SK-N-SH treated with all-trans-retinoic acid at 6 μM for 48 hours (cell line): ENCODE measurements at regions not wholly inside any gene's neighbourhood (a gene's known extent, or its start where the extent isn't known, plus 50 kb on each side); places are given as distances from the start of the nearest gene placed in this dataset.

Experiments used
- ATAC-seq: fragments of 200-7000 bp; cut with Tn5 transposase; 3 replicates; pipeline ENCODE4 v1.9.1; 2020; ENCODE audit warnings: mild to moderate bottlenecking, moderate library complexity
- BACH2 ChIP-seq: fragments of 250-450 bp; sonication (Bioruptor Pico); IDR thresholded peaks from 2 replicates; pipeline ENCODE4 v1.9.0; 2021; ENCODE audit warnings: mild to moderate bottlenecking, borderline replicate concordance
- CSDC2 ChIP-seq: fragments of 250-450 bp; sonication (Bioruptor Pico); IDR thresholded peaks from 2 replicates; pipeline ENCODE4 v1.5.0; 2020; ENCODE audit warnings: mild to moderate bottlenecking, moderate library complexity
- ESRRG ChIP-seq: fragments of 250-450 bp; sonication (Bioruptor Pico); IDR thresholded peaks from 2 replicates; pipeline ENCODE4 v1.6.1; 2021; ENCODE audit warnings: mild to moderate bottlenecking
- GLIS3 ChIP-seq: fragments of 250-450 bp; sonication (Bioruptor Pico); IDR thresholded peaks from 2 replicates; pipeline ENCODE4 v1.5.0; 2020; ENCODE audit warnings: mild to moderate bottlenecking, moderate library complexity
- ISL1 ChIP-seq: fragments of 250-450 bp; sonication (Bioruptor Pico); IDR thresholded peaks from 2 replicates; pipeline ENCODE4 v2.1.2; 2022; ENCODE audit warnings: mild to moderate bottlenecking, moderate library complexity
- RARB ChIP-seq: fragments of 250-450 bp; sonication (Bioruptor Pico); IDR thresholded peaks from 2 replicates; pipeline ENCODE4 v1.8.0; 2021; ENCODE audit warnings: mild to moderate bottlenecking, moderate library complexity
- SNAI2 ChIP-seq: fragments of 250-450 bp; sonication (Bioruptor Pico); IDR thresholded peaks from 2 replicates; pipeline ENCODE4 v1.5.0; 2020; ENCODE audit warnings: mild to moderate bottlenecking, moderate library complexity
- TOX ChIP-seq: fragments of 250-450 bp; sonication (Bioruptor Pico); IDR thresholded peaks from 2 replicates; pipeline ENCODE4 v1.8.0; 2021; ENCODE audit warnings: mild to moderate bottlenecking, moderate library complexity, borderline replicate concordance
- ZC3H10 ChIP-seq: fragments of 250-450 bp; sonication (Bioruptor Pico); IDR thresholded peaks from 2 replicates; pipeline ENCODE4 v1.5.1; 2021; ENCODE audit warnings: mild to moderate bottlenecking, moderate library complexity
- ZFP3 ChIP-seq: fragments of 250-450 bp; sonication (Bioruptor Pico); IDR thresholded peaks from 2 replicates; pipeline ENCODE4 v1.5.0; 2020; ENCODE audit warnings: mild to moderate bottlenecking, moderate library complexity
- ZFP30 ChIP-seq: fragments of 450-650 bp; formaldehyde crosslinking; IDR thresholded peaks from 2 replicates; pipeline ENCODE4 v1.5.0; 2022; ENCODE audit warnings: mild to moderate bottlenecking, moderate library complexity
- ZNF8 ChIP-seq: fragments of 450-650 bp; formaldehyde crosslinking; IDR thresholded peaks from 2 replicates; pipeline ENCODE4 v1.5.0; 2020; ENCODE audit warnings: mild to moderate bottlenecking, moderate library complexity
- TF ChIP-seq, protein P1 (sequence below): fragments of 250-450 bp; sonication (Bioruptor Pico); IDR thresholded peaks from 2 replicates; pipeline ENCODE4 v1.8.0; 2020; ENCODE audit warnings: mild to moderate bottlenecking, moderate library complexity, borderline replicate concordance
- TF ChIP-seq, protein P2 (sequence below): fragments of 250-450 bp; sonication (Bioruptor Pico); IDR thresholded peaks from 2 replicates; pipeline ENCODE4 v1.5.1; 2020; ENCODE audit warnings: low read depth, mild to moderate bottlenecking, moderate library complexity

DNA sequence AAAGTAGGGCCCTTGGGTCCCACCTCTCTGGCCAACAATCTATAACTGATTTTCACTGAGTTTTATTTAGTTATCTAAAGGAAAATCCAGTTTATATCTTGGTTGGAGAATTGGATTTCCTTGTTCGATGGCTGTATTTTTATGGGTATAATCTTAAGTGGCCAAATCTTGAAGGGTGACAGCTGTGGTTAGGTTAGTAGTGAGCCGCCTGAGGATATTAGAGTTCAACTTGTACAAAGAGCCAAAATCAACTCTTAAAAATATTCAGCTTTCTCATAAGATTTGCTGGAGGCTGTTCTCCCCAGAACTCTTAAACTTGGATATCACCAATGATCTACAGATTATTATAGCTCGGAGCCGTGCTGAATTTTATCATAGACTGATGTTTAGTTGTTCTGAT is 54.6 kb upstream of the UNC5C start (continued):
- TF ChIP-seq, protein P1, sequence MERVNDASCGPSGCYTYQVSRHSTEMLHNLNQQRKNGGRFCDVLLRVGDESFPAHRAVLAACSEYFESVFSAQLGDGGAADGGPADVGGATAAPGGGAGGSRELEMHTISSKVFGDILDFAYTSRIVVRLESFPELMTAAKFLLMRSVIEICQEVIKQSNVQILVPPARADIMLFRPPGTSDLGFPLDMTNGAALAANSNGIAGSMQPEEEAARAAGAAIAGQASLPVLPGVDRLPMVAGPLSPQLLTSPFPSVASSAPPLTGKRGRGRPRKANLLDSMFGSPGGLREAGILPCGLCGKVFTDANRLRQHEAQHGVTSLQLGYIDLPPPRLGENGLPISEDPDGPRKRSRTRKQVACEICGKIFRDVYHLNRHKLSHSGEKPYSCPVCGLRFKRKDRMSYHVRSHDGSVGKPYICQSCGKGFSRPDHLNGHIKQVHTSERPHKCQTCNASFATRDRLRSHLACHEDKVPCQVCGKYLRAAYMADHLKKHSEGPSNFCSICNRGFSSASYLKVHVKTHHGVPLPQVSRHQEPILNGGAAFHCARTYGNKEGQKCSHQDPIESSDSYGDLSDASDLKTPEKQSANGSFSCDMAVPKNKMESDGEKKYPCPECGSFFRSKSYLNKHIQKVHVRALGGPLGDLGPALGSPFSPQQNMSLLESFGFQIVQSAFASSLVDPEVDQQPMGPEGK, result no peak
- no peak for TF ChIP-seq BACH2 (CRISPR knock-in tag)

DNA sequence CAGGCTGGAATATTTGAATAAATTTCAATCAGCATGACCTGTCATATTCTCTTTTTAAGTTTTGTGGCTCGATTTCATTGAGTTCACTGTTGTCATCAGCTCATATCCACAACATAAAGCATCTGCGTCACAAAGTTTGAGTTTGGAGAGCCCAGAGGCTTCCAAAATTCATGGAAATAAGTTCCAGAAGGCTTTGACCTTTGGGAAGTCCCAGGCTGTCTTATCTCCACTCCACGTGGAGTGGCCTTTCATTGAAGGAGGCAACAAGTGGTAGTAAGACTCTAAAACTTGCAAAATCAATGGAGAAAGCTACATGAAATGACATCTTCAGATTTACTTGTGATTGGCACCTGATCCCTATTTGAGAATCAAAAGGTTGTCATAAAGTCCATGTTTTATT is 54.1 kb upstream of the UNC5C start:
- TF ChIP-seq GLIS3 (no peak), ZFP30 (CRISPR knock-in tag) (no peak), TOX (CRISPR knock-in tag) (no peak), SNAI2 (no peak), RARB (CRISPR knock-in tag) (no peak), ZFP3 (CRISPR knock-in tag) (no peak)

DNA sequence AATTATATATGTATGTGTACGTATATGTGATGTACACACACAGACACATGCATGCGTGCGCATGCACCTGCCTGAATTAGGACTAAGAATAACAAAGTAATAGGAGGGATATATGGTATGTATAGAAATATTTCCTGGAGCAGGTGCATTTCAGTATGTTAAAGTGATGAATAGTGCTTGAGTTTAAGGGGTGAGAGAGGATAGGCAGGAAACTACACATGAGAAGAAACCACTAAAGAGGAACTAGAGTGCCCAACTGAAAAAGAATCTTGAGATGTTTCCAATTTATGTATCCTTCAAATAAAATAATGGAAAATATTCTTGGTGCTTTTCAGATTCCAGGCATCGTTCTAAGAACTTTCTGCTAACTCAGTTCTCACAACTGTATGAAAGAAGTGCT is 52.6 kb upstream of the UNC5C start:
- ATAC-seq, result no peak
- TF ChIP-seq TOX (CRISPR knock-in tag) (no peak), GLIS3 (no peak), BACH2 (CRISPR knock-in tag) (no peak), ZNF8 (CRISPR knock-in tag) (no peak), ISL1 (no peak), RARB (CRISPR knock-in tag) (no peak), CSDC2 (no peak), ZC3H10 (CRISPR knock-in tag) (no peak)
- TF ChIP-seq, protein P2, sequence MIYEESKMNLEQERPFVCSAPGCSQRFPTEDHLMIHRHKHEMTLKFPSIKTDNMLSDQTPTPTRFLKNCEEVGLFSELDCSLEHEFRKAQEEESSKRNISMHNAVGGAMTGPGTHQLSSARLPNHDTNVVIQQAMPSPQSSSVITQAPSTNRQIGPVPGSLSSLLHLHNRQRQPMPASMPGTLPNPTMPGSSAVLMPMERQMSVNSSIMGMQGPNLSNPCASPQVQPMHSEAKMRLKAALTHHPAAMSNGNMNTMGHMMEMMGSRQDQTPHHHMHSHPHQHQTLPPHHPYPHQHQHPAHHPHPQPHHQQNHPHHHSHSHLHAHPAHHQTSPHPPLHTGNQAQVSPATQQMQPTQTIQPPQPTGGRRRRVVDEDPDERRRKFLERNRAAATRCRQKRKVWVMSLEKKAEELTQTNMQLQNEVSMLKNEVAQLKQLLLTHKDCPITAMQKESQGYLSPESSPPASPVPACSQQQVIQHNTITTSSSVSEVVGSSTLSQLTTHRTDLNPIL (CRISPR knock-in tag), result no peak

More for the DNA sequence above, 54.1 kb upstream of the UNC5C start:
- no peak for ATAC-seq

DNA sequence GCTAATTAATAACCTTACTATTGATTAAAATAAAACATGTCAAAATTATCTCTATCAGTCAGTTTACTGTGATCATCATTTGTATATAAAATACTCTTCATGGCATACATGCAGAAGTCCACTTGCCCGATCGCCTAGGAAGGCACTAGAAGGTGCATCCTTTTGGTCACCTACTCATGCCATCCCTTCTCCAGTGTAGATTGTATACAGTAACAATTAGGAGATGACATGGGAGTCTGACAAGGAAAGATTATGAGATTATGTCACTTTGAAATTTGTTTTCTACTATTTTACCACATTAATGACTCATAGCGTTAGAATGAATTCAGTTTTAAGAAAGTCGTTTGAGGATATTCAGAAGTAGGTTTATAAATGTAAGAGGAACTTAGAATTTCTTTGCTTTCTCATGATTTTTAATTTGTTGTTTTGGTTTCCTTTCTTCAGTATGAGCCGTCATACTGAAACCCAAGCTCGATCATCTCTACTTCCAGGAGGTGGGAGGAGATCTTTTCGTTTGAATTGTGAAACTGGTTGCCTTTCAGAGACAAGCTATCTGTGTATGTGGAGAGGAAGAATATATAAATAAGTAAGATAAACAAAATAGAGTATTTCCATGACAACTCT is 51.1 kb upstream of the UNC5C start:
- ATAC-seq, result no peak
- TF ChIP-seq ESRRG (CRISPR knock-in tag), result no peak
